GM10248 (cell line): ENCODE measurements at regions not wholly inside any gene's neighbourhood (a gene's known extent, or its start where the extent isn't known, plus 50 kb on each side); places are given as distances from the start of the nearest gene placed in this dataset.

Experiments used
- CTCF ChIA-PET: fragments of 300-600 bp; sonication (Branson Sonifier 250); formaldehyde crosslinking; extraction: SDS; loops from one replicate; lab custom pipeline; 2021; ENCODE audit warnings: antibody characterized with exemption; lab: Yijun Ruan, JAX
- POLR2A ChIA-PET: fragments of 350-650 bp; sonication (Branson Sonifier 250); formaldehyde crosslinking; extraction: SDS; loops from one replicate; lab custom pipeline; 2020; ENCODE audit warnings: antibody characterized with exemption; lab: Yijun Ruan, JAX
- DNase-seq: peaks from one replicate; pipeline ENCODE4 v3.0.0; 2012; ENCODE audit errors: extremely low spot score
- CTCF ChIP-seq: IDR thresholded peaks from 2 replicates; pipeline ENCODE4 v1.5.1; 2012; ENCODE audit warnings: mild to moderate bottlenecking, low read depth; ENCODE audit errors: extremely low read depth, missing control alignments, control extremely low read depth

- no peak for DNase-seq
- ChIA-PET CTCF (no interaction called here), POLR2A (no interaction called here)
- no peak for TF ChIP-seq CTCF
Observed at GRCh38 chr16:64586781-64587180, 535.1 kb downstream of the CDH11 start.

- POLR2A ChIA-PET = no interaction called here
- CTCF ChIA-PET = no interaction called here
- DNase-seq = no peak
- no peak for TF ChIP-seq CTCF
Observed at GRCh38 chr16:64585367-64585766, 536.5 kb downstream of the CDH11 start.

GRCh38 chr16:64580558-64580957 is 541.3 kb downstream of the CDH11 start:
- no peak for DNase-seq
- POLR2A ChIA-PET = no interaction called here
- CTCF ChIA-PET = interaction anchor here (1.0 kb wide), 1 partner anchor 10 kb away, joined by 3 read pairs; no protein-coding TSS in a partner anchor
- no peak for TF ChIP-seq CTCF

- DNase-seq = no peak
- TF ChIP-seq CTCF = no peak
- ChIA-PET CTCF (interaction anchor here (1.0 kb wide), 1 partner anchor 10 kb away, joined by 3 read pairs; no protein-coding TSS in a partner anchor), POLR2A (no interaction called here)
Observed at GRCh38 chr16:64579712-64580111, 542.2 kb downstream of the CDH11 start.

- TF ChIP-seq CTCF = no peak
- CTCF ChIA-PET = no interaction called here
- DNase-seq = no peak
- POLR2A ChIA-PET = no interaction called here
Observed at GRCh38 chr16:64545768-64546167, 576.1 kb downstream of the CDH11 start.

- DNase-seq = no peak
- TF ChIP-seq CTCF = no peak
- CTCF ChIA-PET = interaction anchor here (1.7 kb wide), 1 partner anchor 24 kb away, joined by 4 read pairs; no protein-coding TSS in a partner anchor
- POLR2A ChIA-PET = no interaction called here
Observed at GRCh38 chr16:64544859-64545258, 577.0 kb downstream of the CDH11 start.
